ENCODE measurements at regions not wholly inside any gene's neighbourhood (a gene's known extent, or its start where the extent isn't known, plus 50 kb on each side); places are given as distances from the start of the nearest gene placed in this dataset.

- Histone ChIP-seq H3K36me3 (ENCODE audit: insufficient read depth, low read length) (no peaks in the 10 kb centered on the region), H3F3A (ENCODE audit: insufficient read depth, low read length) (no peaks in the 10 kb centered on the region), H3K9ac (ENCODE audit: low read length) (no peak overlapping the region), H3K4me2 (ENCODE audit: low read length) (no peak overlapping the region), H2AFZ (ENCODE audit: low read length) (no peak overlapping the region), H3K27ac (ENCODE audit: low read depth, low read length, poor library complexity, severe bottlenecking) (no peak overlapping the region), H3K79me2 (ENCODE audit: insufficient read depth, low read length) (no peaks in the 10 kb centered on the region), H3K9me2 (ENCODE audit: low read depth, low read length) (no peaks in the 10 kb centered on the region), H3K9me3 (ENCODE audit: low read length) (no peaks in the 10 kb centered on the region), H3K4me3 (ENCODE audit: low read depth, low read length, poor library complexity, severe bottlenecking) (no peak overlapping the region), H4K20me1 (ENCODE audit: insufficient read depth, low read length) (no peaks in the 10 kb centered on the region), H3K27me3 (ENCODE audit: insufficient read depth, low read length) (no peaks in the 10 kb centered on the region), H3K4me1 (ENCODE audit: insufficient read depth, low read length, severe bottlenecking) (no peaks in the 10 kb centered on the region)
- no peak for TF ChIP-seq CTCF (IDR thresholded peaks at IDR 0.05; ENCODE audit: low read length)
- TF ChIP-seq EZH2 (IDR thresholded peaks at IDR 0.05; ENCODE audit: borderline replicate concordance, low read length), result no peak
Observed at GRCh38 chrX:45715748-45716147, 515.1 kb upstream of the DIPK2B start.

GRCh38 chrX:45714866-45715265, 514.2 kb upstream of the DIPK2B start:
- no peaks in the 10 kb centered on the region for H3K4me1 ChIP-seq (ENCODE audit: insufficient read depth, low read length, severe bottlenecking)

GRCh38 chrX:45712067-45712466, 511.4 kb upstream of the DIPK2B start:
- H3K9me3 ChIP-seq (ENCODE audit: low read length), result no peaks in the 10 kb centered on the region
- H4K20me1 ChIP-seq (ENCODE audit: insufficient read depth, low read length), result no peaks in the 10 kb centered on the region
- no peaks in the 10 kb centered on the region for H3F3A ChIP-seq (ENCODE audit: insufficient read depth, low read length)
- no peak overlapping the region for H3K4me2 ChIP-seq (ENCODE audit: low read length)
- no peak overlapping the region for H2AFZ ChIP-seq (ENCODE audit: low read length)
- no peaks in the 10 kb centered on the region for H3K9me2 ChIP-seq (ENCODE audit: low read depth, low read length)
- H3K4me1 ChIP-seq (ENCODE audit: insufficient read depth, low read length, severe bottlenecking), result no peaks in the 10 kb centered on the region
- H3K36me3 ChIP-seq (ENCODE audit: insufficient read depth, low read length), result no peaks in the 10 kb centered on the region
- no peak overlapping the region for H3K9ac ChIP-seq (ENCODE audit: low read length)
- no peaks in the 10 kb centered on the region for H3K79me2 ChIP-seq (ENCODE audit: insufficient read depth, low read length)
- H3K4me3 ChIP-seq (ENCODE audit: low read depth, low read length, poor library complexity, severe bottlenecking), result no peak overlapping the region
- no peak overlapping the region for H3K27ac ChIP-seq (ENCODE audit: low read depth, low read length, poor library complexity, severe bottlenecking)
- TF ChIP-seq CTCF (IDR thresholded peaks at IDR 0.05; ENCODE audit: low read length), result no peak
- TF ChIP-seq EZH2 (IDR thresholded peaks at IDR 0.05; ENCODE audit: borderline replicate concordance, low read length), result no peak
- no peaks in the 10 kb centered on the region for H3K27me3 ChIP-seq (ENCODE audit: insufficient read depth, low read length)

More at GRCh38 chrX:45714866-45715265, 514.2 kb upstream of the DIPK2B start:
- H3K36me3 ChIP-seq (ENCODE audit: insufficient read depth, low read length), result no peaks in the 10 kb centered on the region
- no peaks in the 10 kb centered on the region for H3K79me2 ChIP-seq (ENCODE audit: insufficient read depth, low read length)
- no peaks in the 10 kb centered on the region for H3K9me3 ChIP-seq (ENCODE audit: low read length)
- no peak overlapping the region for H3K9ac ChIP-seq (ENCODE audit: low read length)
- no peak overlapping the region for H3K4me2 ChIP-seq (ENCODE audit: low read length)
- H4K20me1 ChIP-seq (ENCODE audit: insufficient read depth, low read length), result no peaks in the 10 kb centered on the region
- H3K9me2 ChIP-seq (ENCODE audit: low read depth, low read length), result no peaks in the 10 kb centered on the region
- H2AFZ ChIP-seq (ENCODE audit: low read length), result no peak overlapping the region
- no peak overlapping the region for H3K4me3 ChIP-seq (ENCODE audit: low read depth, low read length, poor library complexity, severe bottlenecking)
- no peak overlapping the region for H3K27ac ChIP-seq (ENCODE audit: low read depth, low read length, poor library complexity, severe bottlenecking)
- TF ChIP-seq CTCF (IDR thresholded peaks at IDR 0.05; ENCODE audit: low read length) (no peak), EZH2 (IDR thresholded peaks at IDR 0.05; ENCODE audit: borderline replicate concordance, low read length) (no peak)
- no peaks in the 10 kb centered on the region for H3K27me3 ChIP-seq (ENCODE audit: insufficient read depth, low read length)
- no peaks in the 10 kb centered on the region for H3F3A ChIP-seq (ENCODE audit: insufficient read depth, low read length)

Data from OCI-LY1 (cell line).